ENCODE measurements at regions not wholly inside any gene's neighbourhood (a gene's known extent, or its start where the extent isn't known, plus 50 kb on each side); places are given as distances from the start of the nearest gene placed in this dataset.
"Not testable (repeated sequence)": the region's sequence is repeated elsewhere in the genome, so short reads cannot be mapped to it uniquely, and the experiment has no call there.

- WGBS, result 97% methylated on average over 20 of the region's 20 CpGs
- H3K36me3 ChIP-seq (ENCODE audit: insufficient read depth), result no peaks in the 10 kb centered on the region
Observed at GRCh38 chrX:74162199-74162598, 141.8 kb upstream of the ZCCHC13 start.

GRCh38 chrX:74160816-74161215 is 143.2 kb upstream of the ZCCHC13 start:
- 87% methylated on average over 3 of the region's 3 CpGs for WGBS
- Histone ChIP-seq H3K4me1 (ENCODE audit: insufficient read depth) (no peaks in the 10 kb centered on the region), H3K27ac (ENCODE audit: low read depth) (no peak overlapping the region), H3K36me3 (ENCODE audit: insufficient read depth) (no peaks in the 10 kb centered on the region), H3K4me3 (ENCODE audit: low read depth, low read length) (no peak overlapping the region)
- DNase-seq (ENCODE audit: extremely low spot score), result no peak

More at GRCh38 chrX:74162199-74162598, 141.8 kb upstream of the ZCCHC13 start:
- Histone ChIP-seq H3K4me1 (ENCODE audit: insufficient read depth) (no peaks in the 10 kb centered on the region), H3K27ac (ENCODE audit: low read depth) (no peak overlapping the region), H3K4me3 (ENCODE audit: low read depth, low read length) (no peak overlapping the region)
- DNase-seq (ENCODE audit: extremely low spot score), result no peak

- Histone ChIP-seq H3K36me3 (ENCODE audit: insufficient read depth) (no peaks in the 10 kb centered on the region), H3K4me3 (ENCODE audit: low read depth, low read length) (no peak overlapping the region), H3K27ac (ENCODE audit: low read depth) (no peak overlapping the region), H3K4me1 (ENCODE audit: insufficient read depth) (no peaks in the 10 kb centered on the region)
- 98% methylated on average over 1 of the region's 1 CpG for WGBS
- no peak for DNase-seq (ENCODE audit: extremely low spot score)
Observed at GRCh38 chrX:74160358-74160757, 143.6 kb upstream of the ZCCHC13 start.

- no peak overlapping the region for H3K4me3 ChIP-seq (ENCODE audit: low read depth, low read length)
- no peak for DNase-seq (ENCODE audit: extremely low spot score)
- H3K27ac ChIP-seq (ENCODE audit: low read depth), result no peak overlapping the region
- no peaks in the 10 kb centered on the region for H3K36me3 ChIP-seq (ENCODE audit: insufficient read depth)
- no peaks in the 10 kb centered on the region for H3K4me1 ChIP-seq (ENCODE audit: insufficient read depth)
Observed at GRCh38 chrX:74147439-74147838, 156.5 kb upstream of the ZCCHC13 start.

- Histone ChIP-seq H3K4me1 (ENCODE audit: insufficient read depth) (no peaks in the 10 kb centered on the region), H3K27ac (ENCODE audit: low read depth) (no peak overlapping the region)
Observed at GRCh38 chrX:74138943-74139342, 165.0 kb upstream of the ZCCHC13 start.

GRCh38 chrX:74133156-74133796 is 170.7 kb upstream of the ZCCHC13 start:
- Histone ChIP-seq H3K36me3 (ENCODE audit: insufficient read depth) (peaks cover 1% of the 10 kb centered on the region), H3K4me3 (ENCODE audit: low read depth, low read length) (no peak overlapping the region), H3K4me1 (ENCODE audit: insufficient read depth) (no peaks in the 10 kb centered on the region), H3K27ac (ENCODE audit: low read depth) (no peak overlapping the region)
- 24% methylated on average over 5 of the region's 5 CpGs for WGBS
- DNase-seq (ENCODE audit: extremely low spot score), result peak; percentile 14

More at GRCh38 chrX:74138943-74139342, 165.0 kb upstream of the ZCCHC13 start:
- no peaks in the 10 kb centered on the region for H3K36me3 ChIP-seq (ENCODE audit: insufficient read depth)
- H3K4me3 ChIP-seq (ENCODE audit: low read depth, low read length), result no peak overlapping the region
- DNase-seq (ENCODE audit: extremely low spot score), result no peak

- DNase-seq (ENCODE audit: extremely low spot score), result no peak
- WGBS, result 80% methylated on average over 4 of the region's 4 CpGs
- Histone ChIP-seq H3K4me3 (ENCODE audit: low read depth, low read length) (no peak overlapping the region), H3K36me3 (ENCODE audit: insufficient read depth) (peaks cover 1% of the 10 kb centered on the region), H3K27ac (ENCODE audit: low read depth) (no peak overlapping the region), H3K4me1 (ENCODE audit: insufficient read depth) (no peaks in the 10 kb centered on the region)
Observed at GRCh38 chrX:74132280-74132679, 171.7 kb upstream of the ZCCHC13 start.

GRCh38 chrX:74119016-74119910 is 184.7 kb upstream of the ZCCHC13 start:
- Histone ChIP-seq H3K4me3 (ENCODE audit: low read depth, low read length) (no peak overlapping the region), H3K36me3 (ENCODE audit: insufficient read depth) (no peaks in the 10 kb centered on the region), H3K27ac (ENCODE audit: low read depth) (no peak overlapping the region), H3K4me1 (ENCODE audit: insufficient read depth) (no peaks in the 10 kb centered on the region)
- WGBS, result 75% methylated on average over 6 of the region's 6 CpGs
- no peak for DNase-seq (ENCODE audit: extremely low spot score)

GRCh38 chrX:74117962-74118902 is 185.7 kb upstream of the ZCCHC13 start:
- Histone ChIP-seq H3K36me3 (ENCODE audit: insufficient read depth) (no peaks in the 10 kb centered on the region), H3K27ac (ENCODE audit: low read depth) (no peak overlapping the region), H3K4me3 (ENCODE audit: low read depth, low read length) (no peak overlapping the region), H3K4me1 (ENCODE audit: insufficient read depth) (no peaks in the 10 kb centered on the region)
- WGBS, result 90% methylated on average over 10 of the region's 10 CpGs
- DNase-seq (ENCODE audit: extremely low spot score), result no peak

- Histone ChIP-seq H3K36me3 (ENCODE audit: insufficient read depth) (no peaks in the 10 kb centered on the region), H3K4me3 (ENCODE audit: low read depth, low read length) (no peak overlapping the region), H3K4me1 (ENCODE audit: insufficient read depth) (no peaks in the 10 kb centered on the region), H3K27ac (ENCODE audit: low read depth) (no peak overlapping the region)
- no peak for DNase-seq (ENCODE audit: extremely low spot score)
Observed at GRCh38 chrX:74111245-74111644, 192.7 kb upstream of the ZCCHC13 start.

- Histone ChIP-seq H3K4me1 (ENCODE audit: insufficient read depth) (no peaks in the 10 kb centered on the region), H3K27ac (ENCODE audit: low read depth) (no peak overlapping the region), H3K36me3 (ENCODE audit: insufficient read depth) (no peaks in the 10 kb centered on the region), H3K4me3 (ENCODE audit: low read depth, low read length) (no peak overlapping the region)
- DNase-seq (ENCODE audit: extremely low spot score), result no peak
Observed at GRCh38 chrX:74107666-74108065, 196.3 kb upstream of the ZCCHC13 start.

GRCh38 chrX:74104356-74105015 is 199.5 kb upstream of the ZCCHC13 start:
- Histone ChIP-seq H3K4me1 (ENCODE audit: insufficient read depth) (no peaks in the 10 kb centered on the region), H3K4me3 (ENCODE audit: low read depth, low read length) (no peak overlapping the region), H3K36me3 (ENCODE audit: insufficient read depth) (no peaks in the 10 kb centered on the region), H3K27ac (ENCODE audit: low read depth) (no peak overlapping the region)
- no peak for DNase-seq (ENCODE audit: extremely low spot score)
- WGBS, result 98% methylated on average over 3 of the region's 3 CpGs

GRCh38 chrX:74098407-74098806 is 205.6 kb upstream of the ZCCHC13 start:
- WGBS, result 98% methylated on average over 31 of the region's 31 CpGs
- not testable (repeated sequence) for H3K4me3 ChIP-seq (ENCODE audit: low read depth, low read length); DNase-seq (ENCODE audit: extremely low spot score); H3K27ac ChIP-seq (ENCODE audit: low read depth); H3K36me3 ChIP-seq (ENCODE audit: insufficient read depth); H3K4me1 ChIP-seq (ENCODE audit: insufficient read depth)

All from urinary bladder (tissue), 3 donors.